Neural progenitor cell (in vitro differentiated cells): ENCODE measurements at regions not wholly inside any gene's neighbourhood (a gene's known extent, or its start where the extent isn't known, plus 50 kb on each side); places are given as distances from the start of the nearest gene placed in this dataset.
"Not testable (repeated sequence)": the region's sequence is repeated elsewhere in the genome, so short reads cannot be mapped to it uniquely, and the experiment has no call there.

Experiments
- DNase-seq: peaks from one replicate; pipeline ENCODE4 v3.0.0-alpha.2; 2016; ENCODE audit warnings: low spot score
- H2AFZ ChIP-seq: fragments of 200-600 bp; sonication (generic); replicated peaks from 2 replicates; pipeline ENCODE4 v1.6.1; 2016; ENCODE audit warnings: antibody characterized with exemption
- H3F3A ChIP-seq: fragments of 200-600 bp; sonication (generic); 2 replicates; pipeline ENCODE4 v1.6.1; 2016; ENCODE audit warnings: antibody characterized with exemption, low read depth
- H3K27ac ChIP-seq: fragments of 200-600 bp; sonication (generic); 2 replicates; pipeline ENCODE4 v1.5.1; 2016; ENCODE audit warnings: mild to moderate bottlenecking
- H3K27me3 ChIP-seq: fragments of 200-600 bp; sonication (generic); 2 replicates; pipeline ENCODE4 v1.6.1; 2016; ENCODE audit warnings: mild to moderate bottlenecking, moderate library complexity
- H3K36me3 ChIP-seq: fragments of 200-600 bp; sonication (generic); 2 replicates; pipeline ENCODE4 v1.5.1; 2016
- H3K4me1 ChIP-seq: fragments of 200-600 bp; sonication (generic); 2 replicates; pipeline ENCODE4 v1.6.1; 2016; ENCODE audit warnings: mixed run types
- H3K4me2 ChIP-seq: fragments of 200-600 bp; sonication (generic); 2 replicates; pipeline ENCODE4 v1.6.1; 2016
- H3K4me3 ChIP-seq: fragments of 200-600 bp; sonication (generic); 2 replicates; pipeline ENCODE4 v1.5.1; 2016
- H3K79me2 ChIP-seq: fragments of 200-600 bp; sonication (generic); 2 replicates; pipeline ENCODE4 v1.6.1; 2016; ENCODE audit warnings: low read depth
- H3K9ac ChIP-seq: fragments of 200-600 bp; sonication (generic); 2 replicates; pipeline ENCODE4 v1.6.1; 2016
- H3K9me3 ChIP-seq: fragments of 200-600 bp; sonication (generic); 2 replicates; pipeline ENCODE4 v1.5.1; 2016; ENCODE audit warnings: low read depth
- H4K20me1 ChIP-seq: fragments of 200-600 bp; sonication (generic); 2 replicates; pipeline ENCODE4 v1.6.1; 2016; ENCODE audit warnings: low read depth
- H3K27ac Mint-ChIP-seq: 3 replicates; pipeline ENCODE4 v1.8.0; 2021; ENCODE audit warnings: mixed read lengths
- H3K27me3 Mint-ChIP-seq: 2 replicates; pipeline ENCODE4 v1.8.0; 2022; ENCODE audit warnings: low read depth, mild to moderate bottlenecking, inconsistent platforms, moderate library complexity, mixed read lengths; ENCODE audit not compliant: insufficient read depth
- H3K36me3 Mint-ChIP-seq: 3 replicates; pipeline ENCODE4 v1.8.0; 2021; ENCODE audit warnings: mixed read lengths
- H3K4me1 Mint-ChIP-seq: 3 replicates; pipeline ENCODE4 v1.8.0; 2021; ENCODE audit warnings: mixed read lengths
- H3K4me3 Mint-ChIP-seq: 3 replicates; pipeline ENCODE4 v1.8.0; 2021; ENCODE audit warnings: mild to moderate bottlenecking, moderate library complexity, mixed read lengths
- H3K9me3 Mint-ChIP-seq: 3 replicates; pipeline ENCODE4 v1.8.0; 2020; ENCODE audit warnings: mixed read lengths
- EZH2 ChIP-seq: fragments of 200-600 bp; sonication (generic); IDR thresholded peaks from 2 replicates; pipeline ENCODE4 v1.6.1; 2017; ENCODE audit warnings: antibody characterized with exemption, mild to moderate bottlenecking, moderate library complexity
- EZH2phosphoT487 ChIP-seq: fragments of 200-600 bp; sonication (generic); IDR thresholded peaks from 2 replicates; pipeline ENCODE4 v1.6.1; 2017; ENCODE audit warnings: antibody characterized with exemption
- TF ChIP-seq, protein P1 (sequence below): fragments of 200-600 bp; sonication (generic); IDR thresholded peaks from 2 replicates; pipeline ENCODE4 v1.5.1; 2017; ENCODE audit warnings: antibody characterized with exemption, mild to moderate bottlenecking

DNA sequence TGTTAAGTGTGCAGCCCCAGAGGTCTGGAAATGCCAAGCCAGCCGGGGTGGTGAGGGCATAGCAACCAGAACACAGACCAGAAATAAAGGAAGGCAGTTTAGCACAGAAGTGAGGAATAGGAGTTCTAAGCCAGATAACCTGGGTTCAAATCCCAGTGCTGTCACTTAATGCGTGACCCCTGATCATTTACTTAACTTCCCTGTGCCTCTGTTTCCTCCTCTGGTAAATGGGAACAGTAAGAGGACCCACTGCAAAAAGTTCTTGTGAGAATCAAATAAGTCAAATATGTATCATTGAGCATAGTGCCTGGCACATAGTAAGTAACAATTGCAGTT, 125.2 kb upstream of the ARHGEF3 start:
- H3K36me3 ChIP-seq, result no peaks in the 10 kb centered on the region
- TF ChIP-seq EZH2phosphoT487 (no peak), EZH2 (no peak)
- TF ChIP-seq, protein P1, sequence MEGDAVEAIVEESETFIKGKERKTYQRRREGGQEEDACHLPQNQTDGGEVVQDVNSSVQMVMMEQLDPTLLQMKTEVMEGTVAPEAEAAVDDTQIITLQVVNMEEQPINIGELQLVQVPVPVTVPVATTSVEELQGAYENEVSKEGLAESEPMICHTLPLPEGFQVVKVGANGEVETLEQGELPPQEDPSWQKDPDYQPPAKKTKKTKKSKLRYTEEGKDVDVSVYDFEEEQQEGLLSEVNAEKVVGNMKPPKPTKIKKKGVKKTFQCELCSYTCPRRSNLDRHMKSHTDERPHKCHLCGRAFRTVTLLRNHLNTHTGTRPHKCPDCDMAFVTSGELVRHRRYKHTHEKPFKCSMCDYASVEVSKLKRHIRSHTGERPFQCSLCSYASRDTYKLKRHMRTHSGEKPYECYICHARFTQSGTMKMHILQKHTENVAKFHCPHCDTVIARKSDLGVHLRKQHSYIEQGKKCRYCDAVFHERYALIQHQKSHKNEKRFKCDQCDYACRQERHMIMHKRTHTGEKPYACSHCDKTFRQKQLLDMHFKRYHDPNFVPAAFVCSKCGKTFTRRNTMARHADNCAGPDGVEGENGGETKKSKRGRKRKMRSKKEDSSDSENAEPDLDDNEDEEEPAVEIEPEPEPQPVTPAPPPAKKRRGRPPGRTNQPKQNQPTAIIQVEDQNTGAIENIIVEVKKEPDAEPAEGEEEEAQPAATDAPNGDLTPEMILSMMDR, result no peak
- no peaks in the 10 kb centered on the region for H4K20me1 ChIP-seq
- no peaks in the 10 kb centered on the region for H3K9me3 Mint-ChIP-seq
- H3K9me3 ChIP-seq, result no peaks in the 10 kb centered on the region
- peaks cover 15% of the 10 kb centered on the region for H3F3A ChIP-seq
- no peak overlapping the region for H3K27ac ChIP-seq
- H3K27me3 ChIP-seq, result no peaks in the 10 kb centered on the region
- H2AFZ ChIP-seq, result no peak overlapping the region
- H3K4me1 ChIP-seq, result peaks cover 12% of the 10 kb centered on the region
- H3K4me3 ChIP-seq, result no peak overlapping the region
- H3K9ac ChIP-seq, result no peak overlapping the region
- H3K4me2 ChIP-seq, result no peak overlapping the region
- H3K27me3 Mint-ChIP-seq, result peaks cover 2% of the 10 kb centered on the region
- H3K27ac Mint-ChIP-seq, result no peak overlapping the region
- no peak overlapping the region for H3K4me3 Mint-ChIP-seq
- H3K79me2 ChIP-seq, result no peaks in the 10 kb centered on the region
- no peak for DNase-seq
- no peaks in the 10 kb centered on the region for H3K36me3 Mint-ChIP-seq
- peaks cover 23% of the 10 kb centered on the region for H3K4me1 Mint-ChIP-seq

DNA sequence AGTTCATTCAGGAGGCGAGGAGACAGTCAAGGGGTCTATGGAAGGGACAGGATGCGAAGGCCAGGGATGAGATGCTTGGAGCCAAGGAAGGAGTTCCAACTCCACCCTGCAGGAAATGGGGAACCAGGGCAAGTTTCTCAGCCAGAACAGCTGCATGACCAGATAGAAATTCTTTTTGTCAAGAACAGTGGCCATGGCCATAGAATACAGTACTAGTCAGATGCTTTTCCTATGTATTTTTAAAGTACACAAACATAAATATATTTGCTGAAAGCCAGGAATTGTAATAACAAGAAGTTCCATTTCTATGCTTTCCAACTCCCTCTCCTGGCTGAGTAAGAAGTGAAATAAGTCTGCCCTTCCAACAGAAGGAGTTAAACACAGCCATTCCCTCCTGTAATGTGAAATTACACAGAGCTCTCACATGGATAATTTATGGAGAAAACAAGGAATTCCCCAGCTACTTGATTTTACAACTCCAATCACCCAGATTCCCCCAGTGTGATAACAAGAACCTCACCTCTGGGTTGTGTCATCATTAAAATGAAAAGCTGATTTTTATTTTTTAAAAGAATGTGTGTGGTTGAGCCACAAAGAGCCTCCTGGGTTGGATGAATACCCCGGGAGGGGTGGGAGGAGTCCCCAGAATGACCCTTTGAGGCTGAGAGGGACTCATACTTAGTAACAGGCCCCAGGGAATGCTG, 124.6 kb upstream of the ARHGEF3 start:
- H3F3A ChIP-seq, result peaks cover 15% of the 10 kb centered on the region
- H4K20me1 ChIP-seq, result no peaks in the 10 kb centered on the region
- Mint-ChIP-seq H3K36me3 (no peaks in the 10 kb centered on the region), H3K4me1 (peaks cover 26% of the 10 kb centered on the region), H3K27ac (peak overlapping the region; percentile 32), H3K9me3 (no peaks in the 10 kb centered on the region), H3K27me3 (peaks cover 2% of the 10 kb centered on the region), H3K4me3 (no peak overlapping the region)
- no peaks in the 10 kb centered on the region for H3K36me3 ChIP-seq
- no peaks in the 10 kb centered on the region for H3K27me3 ChIP-seq
- TF ChIP-seq, protein P1, result no peak
- TF ChIP-seq EZH2 (no peak), EZH2phosphoT487 (no peak)
- H2AFZ ChIP-seq, result no peak overlapping the region
- no peak overlapping the region for H3K4me2 ChIP-seq
- no peak overlapping the region for H3K9ac ChIP-seq
- no peak overlapping the region for H3K27ac ChIP-seq
- H3K4me3 ChIP-seq, result no peak overlapping the region
- no peak for DNase-seq
- peaks cover 12% of the 10 kb centered on the region for H3K4me1 ChIP-seq
- no peaks in the 10 kb centered on the region for H3K9me3 ChIP-seq
- no peaks in the 10 kb centered on the region for H3K79me2 ChIP-seq

DNA sequence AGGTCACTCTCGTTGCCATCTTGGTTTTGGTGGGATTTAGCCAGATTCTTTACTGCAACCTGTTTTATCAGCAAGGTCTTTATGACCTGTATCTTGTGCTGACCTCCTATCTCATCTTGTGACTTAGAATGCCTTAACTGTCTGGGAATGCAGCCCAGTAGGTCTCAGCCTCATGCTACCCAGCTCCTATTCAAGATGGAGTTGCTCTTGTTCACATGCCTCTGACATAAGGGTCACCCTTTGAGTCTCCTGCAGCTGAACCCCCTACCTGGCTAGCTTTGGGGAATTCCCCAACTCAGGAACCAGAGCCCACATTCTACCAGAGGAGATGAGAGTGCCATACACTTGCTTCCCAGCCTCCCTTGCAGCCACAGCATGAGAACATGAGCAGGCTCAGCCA, 123.0 kb upstream of the ARHGEF3 start:
- DNase-seq, result not testable (repeated sequence)

DNA sequence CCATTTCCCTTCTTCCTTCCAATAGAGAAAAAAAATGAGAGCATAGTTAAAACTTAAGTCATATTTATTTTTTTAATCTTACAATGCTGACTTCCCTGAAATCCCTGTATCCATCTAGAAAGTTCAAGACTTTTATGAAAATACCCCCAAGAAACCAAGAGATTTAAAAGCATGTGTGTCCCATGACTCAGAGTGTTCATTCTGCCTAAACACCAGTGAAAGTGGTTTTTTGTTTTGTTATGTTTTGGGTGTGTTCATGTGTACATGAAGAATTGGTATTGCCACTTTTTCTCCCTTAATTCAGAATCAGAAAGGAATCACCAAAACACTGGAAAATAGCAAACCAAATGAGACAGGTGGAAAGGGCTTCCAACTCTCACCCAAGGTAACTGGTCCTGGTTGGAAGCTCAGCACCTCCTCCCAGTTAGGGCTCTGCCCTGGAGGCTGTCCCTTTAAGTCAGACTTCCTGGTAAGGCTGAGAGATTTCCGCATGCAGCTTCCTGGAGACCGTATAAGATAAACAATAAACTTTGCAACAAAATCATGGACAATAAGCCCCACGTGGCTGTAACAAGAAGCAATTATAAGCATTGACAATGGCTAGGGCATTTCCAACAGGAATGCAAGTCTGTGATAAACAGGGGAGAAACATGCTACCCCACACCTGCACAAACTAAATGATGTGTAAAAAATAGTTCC, 121.9 kb upstream of the ARHGEF3 start:
- no peaks in the 10 kb centered on the region for H3K36me3 ChIP-seq
- no peak overlapping the region for H3K4me3 Mint-ChIP-seq

More for the DNA sequence above, 123.0 kb upstream of the ARHGEF3 start:
- H3K4me2 ChIP-seq, H3K27me3 Mint-ChIP-seq, H3K36me3 Mint-ChIP-seq, H3K36me3 ChIP-seq, H3K9me3 ChIP-seq, H3K4me3 ChIP-seq, H3K27ac Mint-ChIP-seq, H2AFZ ChIP-seq, H3K4me3 Mint-ChIP-seq, H3K79me2 ChIP-seq, H3K27ac ChIP-seq, H4K20me1 ChIP-seq, H3K9ac ChIP-seq, H3K9me3 Mint-ChIP-seq, H3K27me3 ChIP-seq: not testable (repeated sequence)
- H3K4me1 ChIP-seq, result peaks cover 12% of the 10 kb centered on the region
- peaks cover 26% of the 10 kb centered on the region for H3K4me1 Mint-ChIP-seq
- peaks cover 15% of the 10 kb centered on the region for H3F3A ChIP-seq

More for the DNA sequence above, 121.9 kb upstream of the ARHGEF3 start:
- peaks cover 11% of the 10 kb centered on the region for H3F3A ChIP-seq
- no peaks in the 10 kb centered on the region for H3K79me2 ChIP-seq
- H3K4me2 ChIP-seq, result no peak overlapping the region
- Mint-ChIP-seq H3K36me3 (no peaks in the 10 kb centered on the region), H3K4me1 (peaks cover 24% of the 10 kb centered on the region), H3K27ac (no peak overlapping the region), H3K9me3 (no peaks in the 10 kb centered on the region), H3K27me3 (peaks cover 2% of the 10 kb centered on the region)
- H3K9ac ChIP-seq, result no peak overlapping the region
- no peaks in the 10 kb centered on the region for H3K9me3 ChIP-seq
- TF ChIP-seq EZH2phosphoT487 (no peak), EZH2 (no peak)
- TF ChIP-seq, protein P1, result no peak
- no peak for DNase-seq
- peaks cover 14% of the 10 kb centered on the region for H3K4me1 ChIP-seq
- H2AFZ ChIP-seq, result peak overlapping the region; percentile 17
- H3K27me3 ChIP-seq, result no peaks in the 10 kb centered on the region
- no peak overlapping the region for H3K4me3 ChIP-seq
- no peak overlapping the region for H3K27ac ChIP-seq
- H4K20me1 ChIP-seq, result no peaks in the 10 kb centered on the region
